DLD1 (cell line): ENCODE measurements at regions not wholly inside any gene's neighbourhood (a gene's known extent, or its start where the extent isn't known, plus 50 kb on each side); places are given as distances from the start of the nearest gene placed in this dataset.
"Not testable (repeated sequence)": the region's sequence is repeated elsewhere in the genome, so short reads cannot be mapped to it uniquely, and the experiment has no call there.

Experiments used
- in situ Hi-C: cut with HindIII; loops from 2 replicates; pipeline ENCODE4 v1.10.0; 2017; ENCODE audit warnings: low sequenced_read_pairs

DNA sequence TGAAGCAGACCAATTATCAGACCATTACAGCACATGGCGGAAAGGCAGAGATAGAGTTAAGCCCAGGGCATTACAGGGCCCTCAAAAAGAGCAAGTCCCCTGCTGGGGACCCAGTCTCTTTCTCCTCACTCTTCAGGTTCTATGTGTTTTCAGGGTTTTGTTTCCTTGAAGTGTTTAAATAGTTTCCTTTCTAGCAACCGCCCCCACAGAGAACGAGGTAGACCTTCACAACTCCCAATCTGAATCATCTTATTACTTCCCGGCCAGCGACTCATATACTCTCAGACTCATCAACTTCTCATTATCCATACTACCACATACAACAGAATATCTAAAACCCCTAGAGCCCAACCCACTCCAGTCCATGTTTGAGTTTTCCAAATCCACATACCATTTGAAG lies 526.6 kb upstream of the ARID1B start:
- in situ Hi-C loops, result no loop called here

DNA sequence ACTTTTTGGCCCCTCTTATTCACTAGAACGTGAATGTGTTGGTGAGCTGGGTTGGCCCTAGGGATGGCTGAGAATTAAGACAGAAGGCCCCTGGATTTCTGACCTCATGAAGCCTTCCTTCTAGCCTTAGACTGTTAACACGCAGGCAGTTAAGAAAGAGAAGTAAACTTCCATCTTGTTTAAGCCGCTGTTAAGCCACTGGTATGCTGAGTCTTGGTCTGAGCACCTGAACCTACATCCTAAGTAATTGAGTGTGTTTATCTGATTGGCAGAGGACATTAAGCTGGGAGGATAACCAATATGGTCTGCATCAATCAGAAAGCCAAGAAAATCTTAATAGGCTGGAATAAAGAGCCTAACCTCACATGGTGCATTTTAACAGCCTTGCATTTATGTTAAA lies 535.0 kb upstream of the ARID1B start:
- in situ Hi-C loops, result no loop called here

DNA sequence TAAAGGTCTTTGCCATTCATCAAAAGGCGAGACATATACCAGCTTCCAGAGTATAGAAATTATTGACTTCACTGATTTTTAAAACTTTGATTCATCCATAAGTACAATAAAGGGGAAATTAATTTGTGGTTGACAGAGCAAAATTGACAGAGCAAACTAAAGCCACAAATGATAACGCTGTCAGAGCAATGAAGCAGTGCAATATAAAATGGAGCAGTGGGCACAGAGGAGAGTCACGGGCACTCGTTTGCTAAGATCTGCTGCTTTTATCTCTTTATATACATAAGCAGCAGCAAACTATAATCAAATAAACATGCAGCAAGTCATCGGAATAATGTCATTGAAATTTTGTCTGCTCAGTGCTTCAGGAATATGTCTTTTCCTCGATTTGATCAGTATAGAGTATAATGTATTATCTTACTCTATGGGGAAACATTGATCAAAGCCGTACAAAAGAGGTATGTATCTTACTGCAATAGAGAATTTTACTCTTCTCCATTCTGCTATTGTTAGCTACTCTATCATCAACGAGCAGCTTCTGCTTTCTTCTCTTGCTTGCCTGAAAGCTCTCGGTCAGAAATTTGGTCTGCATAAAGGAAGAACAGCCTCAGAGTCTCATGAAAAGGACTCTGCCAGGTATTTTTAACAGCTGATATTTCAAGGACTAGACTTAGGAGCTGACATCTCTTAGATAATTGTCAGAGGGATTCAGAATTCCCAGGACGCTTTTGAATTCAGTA lies 546.0 kb upstream of the ARID1B start:
- in situ Hi-C loops, result no loop called here

DNA sequence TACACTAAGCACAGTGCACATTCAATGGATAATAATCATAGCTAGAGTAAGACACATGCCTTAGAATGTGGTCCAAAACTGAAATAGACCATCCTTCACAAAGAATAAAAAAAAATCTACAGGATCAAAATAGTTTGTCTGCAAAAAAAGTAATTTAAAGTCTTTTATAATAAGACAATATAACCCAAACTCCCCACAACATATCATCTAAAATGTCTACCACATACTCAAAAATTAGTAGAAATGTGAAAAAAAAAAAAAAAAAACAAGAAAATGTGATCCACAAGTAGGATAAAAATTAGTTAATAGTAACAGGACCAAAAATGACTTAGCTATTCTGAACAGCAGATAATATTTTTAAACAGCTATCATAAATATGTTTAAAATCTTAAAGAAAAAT lies 557.2 kb upstream of the ARID1B start:
- in situ Hi-C loops, result no loop called here

DNA sequence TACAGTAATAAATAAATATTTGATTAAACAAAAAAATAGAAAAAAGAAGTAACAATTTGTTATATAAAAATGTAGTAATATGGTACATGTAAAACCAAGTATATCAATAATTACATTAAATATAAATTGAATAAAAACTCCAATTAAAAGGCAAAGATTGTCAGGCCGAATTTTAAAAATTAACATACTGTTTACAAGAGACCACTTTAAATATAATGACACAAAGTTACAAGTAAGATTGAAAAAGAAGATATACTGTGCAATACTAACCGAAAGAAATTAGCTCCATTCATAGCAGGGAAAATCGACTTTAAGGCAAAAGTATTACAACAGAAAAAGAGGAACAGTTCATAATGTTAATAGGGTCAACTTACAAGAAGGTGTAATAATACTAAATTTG lies 571.5 kb upstream of the ARID1B start:
- in situ Hi-C loops, result no loop called here

DNA sequence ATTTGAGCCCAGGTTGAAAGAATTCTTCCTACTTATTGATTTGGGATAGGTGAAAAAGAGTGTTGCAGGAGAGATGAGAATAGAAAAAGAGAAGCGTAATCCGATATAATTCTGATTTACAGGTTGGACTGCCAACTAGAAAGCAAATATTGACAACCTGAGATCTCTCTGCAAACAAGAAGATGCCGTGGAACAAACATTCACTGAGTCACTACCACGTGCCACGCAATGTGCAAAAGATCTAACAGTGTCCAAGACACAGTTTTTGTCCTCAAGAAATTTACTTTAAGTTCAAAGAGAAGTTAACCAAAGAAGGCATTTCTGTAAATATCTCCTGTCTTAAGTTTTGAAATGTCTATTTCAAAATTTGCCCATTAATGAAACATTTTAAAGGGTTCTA lies 578.0 kb upstream of the ARID1B start:
- in situ Hi-C loops, result no loop called here

DNA sequence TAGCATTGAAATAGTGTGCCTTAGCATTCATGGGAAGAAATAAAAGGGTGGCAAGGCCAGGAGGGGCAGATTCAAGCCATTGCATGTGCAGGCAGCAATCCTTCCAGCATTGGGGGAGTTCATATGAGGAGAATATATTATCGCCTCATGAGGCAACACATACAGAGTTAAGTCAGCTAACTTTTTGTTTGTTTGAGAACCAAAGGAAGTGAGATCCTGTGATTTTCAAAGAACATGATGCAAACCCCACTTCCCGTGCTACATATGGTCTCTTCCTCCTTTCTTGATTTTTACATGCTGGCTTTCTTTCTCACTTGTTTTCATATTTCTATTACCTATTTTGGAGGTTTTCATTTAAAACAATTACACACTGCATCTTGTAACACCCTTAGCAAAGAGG lies 579.7 kb upstream of the ARID1B start:
- in situ Hi-C loops, result no loop called here

DNA sequence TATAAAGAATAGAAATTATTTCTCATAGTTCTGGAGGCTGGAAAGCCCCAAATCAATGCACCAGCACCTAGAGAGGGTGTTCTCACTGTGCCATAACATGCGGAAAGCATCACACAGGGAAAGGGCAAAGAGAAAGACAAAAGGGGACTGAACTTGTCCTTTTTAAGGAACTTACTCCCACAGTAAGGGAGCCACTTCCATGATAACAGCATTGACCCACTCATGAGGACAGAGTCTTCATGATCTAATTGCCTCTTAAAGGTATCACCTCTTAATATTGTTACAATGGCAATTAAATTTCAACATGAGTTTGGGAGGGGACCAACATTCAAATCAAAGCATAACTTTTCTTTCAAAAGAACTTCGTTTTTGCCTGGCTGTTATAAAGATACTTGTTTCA lies 582.2 kb upstream of the ARID1B start:
- in situ Hi-C loops, result no loop called here

DNA sequence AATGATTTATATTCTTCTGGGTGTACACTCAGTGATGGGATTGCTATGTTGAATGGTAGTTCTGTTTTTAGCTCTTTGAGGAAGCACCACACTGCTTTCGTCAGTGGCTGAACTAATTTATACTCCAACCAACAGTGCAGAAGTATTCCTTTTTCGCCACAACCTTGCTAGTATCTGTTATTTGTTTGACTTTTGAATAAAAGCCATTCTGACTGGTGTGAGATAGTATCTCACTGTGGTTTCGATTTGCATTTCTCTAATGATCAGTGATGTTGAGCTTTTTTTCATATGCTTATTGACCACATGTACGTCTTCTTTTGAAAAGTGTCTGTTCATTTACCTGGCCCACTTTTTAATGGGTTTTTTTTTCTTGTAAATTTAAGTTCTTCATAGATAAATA lies 583.8 kb upstream of the ARID1B start:
- in situ Hi-C loops, result no loop called here

DNA sequence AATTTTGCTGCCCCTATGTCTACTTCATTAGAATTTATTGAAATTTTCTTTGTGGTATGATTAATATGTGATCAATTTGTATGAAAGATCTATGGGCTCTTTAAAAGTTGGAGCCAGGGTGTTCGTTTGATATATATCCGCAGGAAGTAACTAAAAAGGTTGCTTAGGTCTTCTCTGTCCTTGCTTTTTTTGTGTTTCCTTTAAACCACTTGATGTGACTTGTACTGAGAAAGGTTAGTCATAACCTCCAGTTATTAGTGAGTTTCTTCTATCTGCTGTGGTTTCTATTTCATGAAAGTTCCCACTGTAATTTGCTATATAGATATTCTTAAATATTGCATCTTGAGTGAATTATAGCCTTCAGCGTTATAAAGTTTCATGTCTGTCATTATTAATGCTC lies 585.3 kb upstream of the ARID1B start:
- in situ Hi-C loops, result no loop called here

DNA sequence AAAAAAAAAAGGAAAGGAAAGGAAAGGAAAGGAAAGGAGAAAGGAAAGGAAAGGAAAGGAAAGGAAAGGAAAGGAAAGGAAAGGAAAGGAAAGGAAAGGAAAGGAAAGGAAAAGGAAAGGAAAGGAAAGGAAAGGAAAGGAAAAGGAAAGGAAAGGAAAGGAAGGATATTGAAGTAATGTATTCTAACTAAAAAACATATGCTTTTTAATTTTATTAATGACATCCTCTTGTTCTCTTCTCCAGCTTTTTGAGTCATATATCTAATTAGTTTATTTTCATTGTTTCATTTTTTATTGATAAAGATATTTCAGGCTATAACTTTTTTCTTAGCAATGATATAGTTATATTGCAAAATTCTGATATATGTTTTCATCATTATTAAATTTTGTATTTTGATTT lies 585.8 kb upstream of the ARID1B start:
- in situ Hi-C loops, result not testable (repeated sequence)

DNA sequence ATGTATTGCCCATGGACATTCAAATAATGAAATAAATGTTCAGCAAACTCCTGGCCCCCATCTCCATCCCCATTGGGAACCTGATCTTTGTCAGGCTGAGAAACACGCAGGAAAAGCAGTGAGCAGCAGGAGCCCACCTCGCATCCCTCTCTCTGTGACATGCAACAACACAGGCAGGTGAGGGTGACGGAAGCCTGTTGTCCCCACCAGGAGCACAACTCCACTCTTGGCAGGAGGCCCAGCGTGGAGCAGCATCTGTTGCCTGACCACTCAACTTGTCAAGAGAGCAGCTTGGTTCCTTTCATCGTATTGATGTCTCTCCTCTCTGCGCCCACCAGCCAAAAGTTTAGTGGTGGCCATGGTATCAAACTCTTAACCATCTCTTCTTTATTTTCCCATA lies 586.9 kb upstream of the ARID1B start:
- in situ Hi-C loops, result no loop called here

DNA sequence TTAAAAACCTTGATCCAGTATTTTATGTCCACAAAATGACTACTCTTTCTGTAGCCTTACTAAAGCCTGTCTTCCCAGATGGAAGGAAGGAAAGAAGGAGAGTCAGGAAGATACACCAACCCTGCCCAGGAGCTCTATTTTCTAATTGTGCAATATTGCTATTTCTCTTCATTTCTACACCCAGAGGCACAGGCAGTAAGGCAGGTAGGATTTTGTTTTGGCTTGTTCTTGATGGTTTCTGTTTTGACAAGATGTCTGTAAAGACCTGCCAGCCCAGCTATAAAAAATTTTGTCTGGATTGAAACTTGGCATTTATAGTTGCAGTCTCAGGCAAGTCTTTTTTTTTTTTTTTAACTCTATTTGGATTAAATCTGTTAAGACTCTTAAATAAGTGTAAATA lies 587.5 kb upstream of the ARID1B start:
- in situ Hi-C loops, result no loop called here

DNA sequence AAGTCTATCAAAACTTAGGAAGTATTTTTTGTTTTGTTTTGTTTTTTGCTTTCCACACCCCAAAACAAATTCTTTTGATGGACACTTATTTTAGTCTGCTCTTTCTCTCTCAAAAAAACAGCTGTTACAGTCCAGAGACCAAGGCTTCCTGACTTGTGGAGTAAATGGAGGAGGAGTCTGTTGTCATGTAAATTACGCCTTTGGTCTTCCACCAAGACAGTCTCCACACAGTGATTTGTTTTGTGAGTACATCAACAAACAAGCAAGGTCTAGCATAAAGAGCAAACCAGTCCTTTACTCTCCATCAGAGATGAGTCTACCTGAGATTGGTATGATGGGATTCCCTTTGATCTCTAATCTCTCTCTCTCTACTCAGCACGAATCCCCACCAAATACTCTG lies 588.0 kb upstream of the ARID1B start:
- in situ Hi-C loops, result no loop called here

DNA sequence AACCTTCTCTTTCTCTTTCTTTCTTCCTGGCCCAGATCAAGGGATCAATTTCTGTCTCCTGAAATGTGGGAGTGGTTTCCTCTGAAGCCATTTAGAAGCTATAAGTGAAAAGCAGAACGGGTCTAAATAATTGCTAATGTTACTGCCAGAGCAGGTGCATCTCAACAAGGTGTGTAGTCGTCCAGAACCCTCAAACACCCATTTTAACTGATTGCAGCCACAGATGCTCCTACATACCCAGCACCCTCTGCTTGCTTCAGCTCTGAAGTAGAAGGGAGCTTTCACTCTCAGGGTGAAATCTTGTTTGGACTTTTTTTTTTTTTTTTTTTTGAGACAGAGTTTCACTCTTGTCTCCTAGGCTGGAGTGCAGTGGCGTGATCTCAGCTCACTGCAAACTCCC lies 592.1 kb upstream of the ARID1B start:
- in situ Hi-C loops, result no loop called here

DNA sequence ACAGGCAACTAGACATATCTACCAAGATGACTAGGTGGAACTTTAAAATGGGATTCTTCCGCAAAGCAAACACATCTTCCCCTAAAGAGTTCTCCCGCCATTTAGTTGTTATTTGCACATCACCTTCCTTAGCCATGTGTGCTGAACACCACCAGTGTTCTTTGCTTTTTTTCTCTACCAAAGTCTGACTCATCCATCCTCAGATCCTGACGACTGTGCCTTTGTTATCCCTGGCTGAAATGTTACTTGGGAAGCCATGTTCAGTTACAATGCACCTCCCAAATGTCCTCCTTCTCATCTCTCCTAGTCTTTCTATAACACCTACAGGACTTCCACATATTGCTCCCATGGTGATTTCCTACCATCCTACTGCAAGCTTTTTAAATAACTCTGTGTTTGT lies 593.5 kb upstream of the ARID1B start:
- in situ Hi-C loops, result no loop called here

DNA sequence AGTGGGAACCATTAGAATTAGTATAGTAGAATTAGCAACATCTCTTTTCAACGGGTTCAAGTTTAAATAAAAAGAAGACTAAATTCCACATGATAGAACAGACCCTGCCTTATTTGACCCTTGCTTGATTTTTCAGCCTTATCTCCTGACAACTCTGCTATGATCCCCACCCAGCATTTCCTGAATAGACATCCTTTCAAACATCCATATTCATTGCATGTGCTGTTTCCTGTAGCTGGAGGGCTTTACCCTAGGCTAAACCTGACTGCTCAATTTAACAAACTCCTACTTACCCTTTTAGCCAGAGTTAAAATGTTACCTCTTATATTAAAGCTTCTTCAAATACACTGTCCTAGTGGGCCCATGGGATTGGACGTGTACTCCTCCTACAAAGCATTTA lies 594.8 kb upstream of the ARID1B start:
- in situ Hi-C loops, result no loop called here

DNA sequence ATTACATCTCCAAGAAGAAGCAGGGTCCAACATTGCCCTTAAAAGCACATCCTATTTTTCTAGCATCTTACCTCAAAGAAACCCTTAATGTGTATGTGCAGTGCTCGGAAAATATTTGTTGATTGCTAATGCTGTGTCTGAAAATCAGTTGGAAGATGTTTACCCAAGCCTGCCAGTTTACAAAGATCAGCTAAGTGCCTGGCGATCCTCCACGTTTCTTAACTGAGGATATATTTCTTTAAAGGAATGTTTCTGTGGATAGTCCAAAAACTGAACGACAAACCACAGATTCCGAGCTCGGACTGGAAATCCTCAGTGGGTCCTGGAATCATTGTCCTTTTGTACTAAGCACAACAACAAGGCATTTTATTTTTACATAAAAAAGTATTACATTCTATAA lies 595.7 kb upstream of the ARID1B start:
- in situ Hi-C loops, result no loop called here

DNA sequence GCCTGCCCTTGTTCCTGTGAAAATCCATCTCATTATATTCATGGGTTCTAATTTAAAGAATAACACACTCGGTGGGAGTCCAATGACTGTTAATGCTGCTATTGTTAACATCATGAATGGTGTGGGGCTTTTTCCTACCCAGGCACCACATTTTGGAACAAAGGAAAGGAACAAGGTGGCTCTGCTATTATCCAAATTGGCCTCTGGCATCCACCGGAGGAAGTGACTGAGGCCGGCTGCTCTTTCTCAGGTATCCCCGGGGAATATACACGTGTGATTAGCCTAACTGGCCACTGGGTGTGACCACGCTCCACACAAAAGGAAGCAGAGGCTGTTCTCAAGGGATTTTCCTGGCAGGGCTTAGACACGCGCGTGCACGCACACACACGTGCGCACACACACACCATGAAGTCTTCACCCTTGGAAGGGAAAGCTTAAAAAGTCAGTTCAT lies 601.2 kb upstream of the ARID1B start:
- in situ Hi-C loops, result no loop called here

DNA sequence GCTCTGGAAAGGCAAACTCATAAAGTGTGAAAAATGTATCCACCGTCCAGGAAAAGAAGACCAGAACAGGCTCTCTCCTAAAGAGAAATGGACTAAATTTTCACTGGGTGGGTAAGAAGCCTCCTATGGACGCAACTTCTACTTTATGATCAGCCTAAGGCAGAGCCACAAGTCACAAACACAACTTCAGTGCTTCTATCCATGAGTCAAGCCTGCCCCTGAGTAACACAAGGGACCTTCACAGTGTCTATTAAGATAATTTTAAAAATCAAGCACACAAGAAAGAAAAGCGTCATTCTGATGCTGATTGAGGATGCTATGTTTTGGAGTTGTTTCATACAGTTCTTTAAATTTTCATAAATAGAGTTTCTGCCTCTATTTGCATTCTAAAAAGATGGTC lies 601.7 kb upstream of the ARID1B start:
- in situ Hi-C loops, result no loop called here

DNA sequence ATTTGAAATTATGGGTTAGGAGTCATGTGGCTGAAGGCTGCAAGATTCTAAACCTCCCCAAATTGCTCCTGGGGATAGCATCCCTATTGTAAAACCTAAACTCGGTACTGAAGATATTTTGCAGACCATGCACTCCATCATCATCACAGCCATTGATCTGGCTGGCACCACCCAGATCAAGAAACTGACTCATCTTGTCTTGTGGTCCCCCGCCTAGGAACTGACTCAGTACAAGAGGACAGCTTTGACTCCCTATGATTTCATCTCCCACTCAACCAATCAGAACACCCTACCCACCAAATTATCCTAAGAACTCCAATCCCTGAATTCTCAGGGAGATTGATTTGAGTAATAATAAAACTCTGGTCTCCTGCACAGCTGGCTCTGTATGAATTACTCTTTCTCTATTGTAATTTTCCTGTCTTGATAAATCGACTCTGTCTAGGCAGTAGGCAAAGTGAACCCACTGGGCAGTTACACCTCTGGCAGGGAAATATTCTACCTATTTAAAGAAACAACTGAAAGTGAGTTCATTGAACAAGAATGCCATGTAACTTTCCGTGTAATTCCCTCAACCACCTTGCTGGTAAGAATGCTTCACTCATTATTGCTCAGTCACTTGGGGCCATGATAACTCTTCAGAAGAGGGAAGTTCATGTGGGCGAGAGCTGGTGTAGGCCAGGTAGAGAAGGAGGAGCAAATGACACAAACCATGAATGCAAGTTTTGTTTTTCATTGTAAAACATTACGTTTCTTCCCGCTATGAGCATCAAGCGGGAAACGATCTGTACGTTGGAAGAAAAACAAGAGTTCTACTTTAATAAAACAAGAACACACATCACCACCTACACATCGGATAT lies 602.9 kb upstream of the ARID1B start:
- in situ Hi-C loops, result no loop called here

DNA sequence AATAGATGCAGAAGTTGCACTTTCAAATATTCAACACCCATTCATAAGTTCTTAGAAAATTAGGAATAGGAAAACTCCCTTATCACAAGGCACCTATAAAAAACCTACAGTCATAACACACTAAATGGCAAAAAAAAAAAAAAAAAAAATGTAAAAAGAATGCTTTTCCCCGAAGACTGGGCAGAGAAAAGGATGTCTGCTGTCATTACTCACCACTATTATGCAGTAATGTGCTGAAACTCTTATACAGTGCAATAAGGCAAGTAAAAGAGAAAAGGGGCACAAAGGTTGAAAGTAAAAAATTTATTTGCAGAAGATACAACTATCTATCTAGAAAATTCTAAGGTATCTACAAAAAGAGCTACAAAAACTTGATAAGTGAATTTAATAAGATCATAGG lies 607.8 kb upstream of the ARID1B start:
- in situ Hi-C loops, result no loop called here
